SK-N-SH treated with all-trans-retinoic acid at 6 μM for 48 hours (cell line): ENCODE measurements at regions not wholly inside any gene's neighbourhood (a gene's known extent, or its start where the extent isn't known, plus 50 kb on each side); places are given as distances from the start of the nearest gene placed in this dataset.

Source experiments
- ATAC-seq: fragments of 200-7000 bp; cut with Tn5 transposase; 3 replicates; pipeline ENCODE4 v1.9.1; 2020; ENCODE audit warnings: mild to moderate bottlenecking, moderate library complexity
- ARNTL ChIP-seq: fragments of 450-650 bp; formaldehyde crosslinking; IDR thresholded peaks from 2 replicates; pipeline ENCODE4 v1.5.0; 2020; ENCODE audit warnings: low read depth, mild to moderate bottlenecking, moderate library complexity, borderline replicate concordance
- BACH2 ChIP-seq: fragments of 250-450 bp; sonication (Bioruptor Pico); IDR thresholded peaks from 2 replicates; pipeline ENCODE4 v1.9.0; 2021; ENCODE audit warnings: mild to moderate bottlenecking, borderline replicate concordance
- CSDC2 ChIP-seq: fragments of 250-450 bp; sonication (Bioruptor Pico); IDR thresholded peaks from 2 replicates; pipeline ENCODE4 v1.5.0; 2020; ENCODE audit warnings: mild to moderate bottlenecking, moderate library complexity
- ESRRG ChIP-seq: fragments of 250-450 bp; sonication (Bioruptor Pico); IDR thresholded peaks from 2 replicates; pipeline ENCODE4 v1.6.1; 2021; ENCODE audit warnings: mild to moderate bottlenecking
- GLIS3 ChIP-seq: fragments of 250-450 bp; sonication (Bioruptor Pico); IDR thresholded peaks from 2 replicates; pipeline ENCODE4 v1.5.0; 2020; ENCODE audit warnings: mild to moderate bottlenecking, moderate library complexity
- ISL1 ChIP-seq: fragments of 250-450 bp; sonication (Bioruptor Pico); IDR thresholded peaks from 2 replicates; pipeline ENCODE4 v2.1.2; 2022; ENCODE audit warnings: mild to moderate bottlenecking, moderate library complexity
- OSR1 ChIP-seq: fragments of 250-450 bp; sonication (Bioruptor Pico); IDR thresholded peaks from 2 replicates; pipeline ENCODE4 v1.8.0; 2022; ENCODE audit warnings: moderate library complexity, mild to moderate bottlenecking, inconsistent platforms
- PPARA ChIP-seq: fragments of 250-450 bp; sonication (Bioruptor Pico); IDR thresholded peaks from 2 replicates; pipeline ENCODE4 v1.5.0; 2020; ENCODE audit warnings: mild to moderate bottlenecking, borderline replicate concordance
- RARB ChIP-seq: fragments of 250-450 bp; sonication (Bioruptor Pico); IDR thresholded peaks from 2 replicates; pipeline ENCODE4 v1.8.0; 2021; ENCODE audit warnings: mild to moderate bottlenecking, moderate library complexity
- SNAI2 ChIP-seq: fragments of 250-450 bp; sonication (Bioruptor Pico); IDR thresholded peaks from 2 replicates; pipeline ENCODE4 v1.5.0; 2020; ENCODE audit warnings: mild to moderate bottlenecking, moderate library complexity
- TCF4 ChIP-seq: fragments of 250-450 bp; sonication (Bioruptor Pico); IDR thresholded peaks from 2 replicates; pipeline ENCODE4 v1.8.0; 2021; ENCODE audit warnings: mild to moderate bottlenecking, moderate library complexity, borderline replicate concordance
- TOX ChIP-seq: fragments of 250-450 bp; sonication (Bioruptor Pico); IDR thresholded peaks from 2 replicates; pipeline ENCODE4 v1.8.0; 2021; ENCODE audit warnings: mild to moderate bottlenecking, moderate library complexity, borderline replicate concordance
- ZC3H10 ChIP-seq: fragments of 250-450 bp; sonication (Bioruptor Pico); IDR thresholded peaks from 2 replicates; pipeline ENCODE4 v1.5.1; 2021; ENCODE audit warnings: mild to moderate bottlenecking, moderate library complexity
- ZFP3 ChIP-seq: fragments of 250-450 bp; sonication (Bioruptor Pico); IDR thresholded peaks from 2 replicates; pipeline ENCODE4 v1.5.0; 2020; ENCODE audit warnings: mild to moderate bottlenecking, moderate library complexity
- ZNF565 ChIP-seq: fragments of 450-650 bp; formaldehyde crosslinking; conservative IDR thresholded peaks from 2 replicates; pipeline ENCODE4 v1.5.0; 2020; ENCODE audit warnings: low read depth, mild to moderate bottlenecking, moderate library complexity
- ZNF70 ChIP-seq: fragments of 450-650 bp; formaldehyde crosslinking; IDR thresholded peaks from 2 replicates; pipeline ENCODE4 v1.5.0; 2020; ENCODE audit warnings: mild to moderate bottlenecking, moderate library complexity
- ZNF8 ChIP-seq: fragments of 450-650 bp; formaldehyde crosslinking; IDR thresholded peaks from 2 replicates; pipeline ENCODE4 v1.5.0; 2020; ENCODE audit warnings: mild to moderate bottlenecking, moderate library complexity
- TF ChIP-seq, protein P1 (sequence below): fragments of 250-450 bp; sonication (Bioruptor Pico); IDR thresholded peaks from 2 replicates; pipeline ENCODE4 v1.8.0; 2021; ENCODE audit warnings: low read depth, mild to moderate bottlenecking, moderate library complexity, borderline replicate concordance
- TF ChIP-seq, protein P2 (sequence below): fragments of 250-450 bp; sonication (Bioruptor Pico); IDR thresholded peaks from 2 replicates; pipeline ENCODE4 v1.8.0; 2020; ENCODE audit warnings: mild to moderate bottlenecking, moderate library complexity, borderline replicate concordance
- TF ChIP-seq, protein P3 (sequence below): fragments of 250-450 bp; sonication (Bioruptor Pico); IDR thresholded peaks from 2 replicates; pipeline ENCODE4 v1.5.1; 2021; ENCODE audit warnings: mild to moderate bottlenecking, moderate library complexity
- TF ChIP-seq, protein P4 (sequence below): fragments of 250-450 bp; sonication (Bioruptor Pico); IDR thresholded peaks from 2 replicates; pipeline ENCODE4 v1.5.1; 2020; ENCODE audit warnings: low read depth, mild to moderate bottlenecking, moderate library complexity

DNA sequence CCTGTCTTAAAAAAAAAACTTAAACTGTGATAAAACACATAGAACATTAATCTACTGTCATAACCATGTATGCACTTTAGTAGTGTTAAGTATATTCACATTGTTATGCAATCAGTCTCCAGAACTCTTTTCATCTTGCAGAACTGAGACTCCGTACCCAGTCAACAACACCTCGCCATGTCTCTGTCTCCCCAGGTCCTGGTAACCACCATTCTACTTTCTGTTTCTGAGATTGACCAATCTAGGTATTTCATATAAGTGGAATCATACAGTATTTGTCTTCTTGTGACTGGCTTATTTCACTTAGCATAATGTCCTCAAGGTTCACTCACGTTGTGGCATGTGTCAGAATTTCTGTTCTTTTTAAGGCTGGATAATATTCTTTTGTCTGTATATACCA lies 290.8 kb upstream of the CXCR4 start:
- no peak for ATAC-seq
- TF ChIP-seq ESRRG (CRISPR knock-in tag) (no peak), ZNF565 (CRISPR knock-in tag) (no peak), ZFP3 (CRISPR knock-in tag) (no peak), RARB (CRISPR knock-in tag) (no peak), ZNF8 (no peak), SNAI2 (no peak), TOX (no peak), PPARA (CRISPR knock-in tag) (no peak), ZNF70 (CRISPR knock-in tag) (no peak), ISL1 (CRISPR knock-in tag) (no peak)
- TF ChIP-seq, protein P1, sequence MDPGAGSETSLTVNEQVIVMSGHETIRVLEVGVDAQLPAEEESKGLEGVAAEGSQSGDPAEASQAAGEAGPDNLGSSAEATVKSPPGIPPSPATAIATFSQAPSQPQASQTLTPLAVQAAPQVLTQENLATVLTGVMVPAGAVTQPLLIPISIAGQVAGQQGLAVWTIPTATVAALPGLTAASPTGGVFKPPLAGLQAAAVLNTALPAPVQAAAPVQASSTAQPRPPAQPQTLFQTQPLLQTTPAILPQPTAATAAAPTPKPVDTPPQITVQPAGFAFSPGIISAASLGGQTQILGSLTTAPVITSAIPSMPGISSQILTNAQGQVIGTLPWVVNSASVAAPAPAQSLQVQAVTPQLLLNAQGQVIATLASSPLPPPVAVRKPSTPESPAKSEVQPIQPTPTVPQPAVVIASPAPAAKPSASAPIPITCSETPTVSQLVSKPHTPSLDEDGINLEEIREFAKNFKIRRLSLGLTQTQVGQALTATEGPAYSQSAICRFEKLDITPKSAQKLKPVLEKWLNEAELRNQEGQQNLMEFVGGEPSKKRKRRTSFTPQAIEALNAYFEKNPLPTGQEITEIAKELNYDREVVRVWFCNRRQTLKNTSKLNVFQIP: no peak
- TF ChIP-seq, protein P2, sequence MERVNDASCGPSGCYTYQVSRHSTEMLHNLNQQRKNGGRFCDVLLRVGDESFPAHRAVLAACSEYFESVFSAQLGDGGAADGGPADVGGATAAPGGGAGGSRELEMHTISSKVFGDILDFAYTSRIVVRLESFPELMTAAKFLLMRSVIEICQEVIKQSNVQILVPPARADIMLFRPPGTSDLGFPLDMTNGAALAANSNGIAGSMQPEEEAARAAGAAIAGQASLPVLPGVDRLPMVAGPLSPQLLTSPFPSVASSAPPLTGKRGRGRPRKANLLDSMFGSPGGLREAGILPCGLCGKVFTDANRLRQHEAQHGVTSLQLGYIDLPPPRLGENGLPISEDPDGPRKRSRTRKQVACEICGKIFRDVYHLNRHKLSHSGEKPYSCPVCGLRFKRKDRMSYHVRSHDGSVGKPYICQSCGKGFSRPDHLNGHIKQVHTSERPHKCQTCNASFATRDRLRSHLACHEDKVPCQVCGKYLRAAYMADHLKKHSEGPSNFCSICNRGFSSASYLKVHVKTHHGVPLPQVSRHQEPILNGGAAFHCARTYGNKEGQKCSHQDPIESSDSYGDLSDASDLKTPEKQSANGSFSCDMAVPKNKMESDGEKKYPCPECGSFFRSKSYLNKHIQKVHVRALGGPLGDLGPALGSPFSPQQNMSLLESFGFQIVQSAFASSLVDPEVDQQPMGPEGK (CRISPR knock-in tag): no peak
- TF ChIP-seq, protein P3, sequence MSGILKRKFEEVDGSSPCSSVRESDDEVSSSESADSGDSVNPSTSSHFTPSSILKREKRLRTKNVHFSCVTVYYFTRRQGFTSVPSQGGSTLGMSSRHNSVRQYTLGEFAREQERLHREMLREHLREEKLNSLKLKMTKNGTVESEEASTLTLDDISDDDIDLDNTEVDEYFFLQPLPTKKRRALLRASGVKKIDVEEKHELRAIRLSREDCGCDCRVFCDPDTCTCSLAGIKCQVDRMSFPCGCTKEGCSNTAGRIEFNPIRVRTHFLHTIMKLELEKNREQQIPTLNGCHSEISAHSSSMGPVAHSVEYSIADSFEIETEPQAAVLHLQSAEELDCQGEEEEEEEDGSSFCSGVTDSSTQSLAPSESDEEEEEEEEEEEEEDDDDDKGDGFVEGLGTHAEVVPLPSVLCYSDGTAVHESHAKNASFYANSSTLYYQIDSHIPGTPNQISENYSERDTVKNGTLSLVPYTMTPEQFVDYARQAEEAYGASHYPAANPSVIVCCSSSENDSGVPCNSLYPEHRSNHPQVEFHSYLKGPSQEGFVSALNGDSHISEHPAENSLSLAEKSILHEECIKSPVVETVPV (CRISPR knock-in tag): no peak
- TF ChIP-seq, all 23 proteins: peak for 0

DNA sequence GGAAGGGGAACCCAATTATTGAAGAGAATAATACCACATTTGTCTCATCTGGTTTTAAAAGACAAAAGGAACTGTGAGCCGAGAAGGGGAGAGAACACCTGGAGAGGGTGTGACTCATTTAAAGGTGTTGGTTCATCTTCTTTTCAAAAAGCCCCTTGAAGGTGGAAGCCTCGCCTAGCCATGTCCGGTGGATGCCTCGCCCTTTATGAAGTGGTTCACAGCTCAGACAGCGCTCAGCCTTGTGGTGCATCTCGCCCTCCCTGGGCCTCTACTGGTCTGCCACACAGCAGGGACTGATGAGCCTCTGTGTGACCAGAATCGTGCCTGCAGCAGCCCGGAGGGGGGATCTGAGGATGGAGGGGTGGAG lies 290.0 kb upstream of the CXCR4 start:
- ATAC-seq: no peak
- no peak for TF ChIP-seq SNAI2
- TF ChIP-seq GLIS3 (CRISPR knock-in tag): no peak
- TF ChIP-seq ARNTL (CRISPR knock-in tag): no peak
- no peak for TF ChIP-seq TCF4 (CRISPR knock-in tag)

DNA sequence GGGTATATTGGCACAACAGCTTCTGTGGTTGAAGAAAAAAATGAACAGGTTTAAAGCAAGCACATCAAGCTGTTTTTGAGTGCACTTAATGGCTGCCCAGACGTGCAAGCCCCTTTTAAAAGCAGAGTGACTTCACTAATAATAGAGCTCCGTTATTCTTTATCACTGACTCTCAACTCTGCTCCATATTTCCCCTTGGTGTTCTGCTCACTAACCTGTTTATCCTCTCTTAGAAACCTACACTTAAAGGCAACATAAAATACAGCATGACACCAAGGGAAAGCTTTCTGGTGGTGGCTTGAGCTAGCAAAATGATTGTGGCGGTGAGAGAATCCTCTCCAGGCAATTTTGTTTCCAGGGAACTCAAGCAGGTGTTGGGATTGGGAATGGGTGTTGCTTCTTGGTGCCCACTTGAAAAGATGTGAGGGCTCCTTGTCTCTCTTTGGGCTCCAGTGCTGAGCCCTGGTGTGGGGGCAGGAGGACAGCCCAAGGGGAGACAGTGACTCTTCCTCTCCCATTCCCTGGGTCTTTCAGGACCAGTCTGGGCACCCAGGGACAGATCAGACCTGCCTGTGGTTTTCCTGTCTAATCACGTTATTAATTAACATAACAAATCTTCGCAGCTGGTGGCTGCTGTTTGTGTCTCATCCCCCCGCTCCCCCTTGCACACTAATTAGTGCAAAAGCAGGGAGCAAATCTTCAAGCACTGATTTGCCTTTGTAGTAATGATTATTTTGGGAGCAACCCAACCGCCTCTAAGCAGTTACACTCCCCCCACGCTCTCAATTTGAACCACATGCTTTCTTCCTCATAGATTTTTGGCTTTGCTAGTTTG lies 289.4 kb upstream of the CXCR4 start:
- ATAC-seq: no peak
- TF ChIP-seq, protein P2 (CRISPR knock-in tag): no peak
- TF ChIP-seq ZNF565 (CRISPR knock-in tag) (no peak), SNAI2 (no peak), CSDC2 (CRISPR knock-in tag) (no peak), ESRRG (CRISPR knock-in tag) (no peak), ZC3H10 (no peak), ISL1 (CRISPR knock-in tag) (no peak), GLIS3 (CRISPR knock-in tag) (no peak), OSR1 (CRISPR knock-in tag) (no peak), BACH2 (CRISPR knock-in tag) (no peak), RARB (CRISPR knock-in tag) (no peak)
- TF ChIP-seq, protein P1: no peak
- TF ChIP-seq, protein P4, sequence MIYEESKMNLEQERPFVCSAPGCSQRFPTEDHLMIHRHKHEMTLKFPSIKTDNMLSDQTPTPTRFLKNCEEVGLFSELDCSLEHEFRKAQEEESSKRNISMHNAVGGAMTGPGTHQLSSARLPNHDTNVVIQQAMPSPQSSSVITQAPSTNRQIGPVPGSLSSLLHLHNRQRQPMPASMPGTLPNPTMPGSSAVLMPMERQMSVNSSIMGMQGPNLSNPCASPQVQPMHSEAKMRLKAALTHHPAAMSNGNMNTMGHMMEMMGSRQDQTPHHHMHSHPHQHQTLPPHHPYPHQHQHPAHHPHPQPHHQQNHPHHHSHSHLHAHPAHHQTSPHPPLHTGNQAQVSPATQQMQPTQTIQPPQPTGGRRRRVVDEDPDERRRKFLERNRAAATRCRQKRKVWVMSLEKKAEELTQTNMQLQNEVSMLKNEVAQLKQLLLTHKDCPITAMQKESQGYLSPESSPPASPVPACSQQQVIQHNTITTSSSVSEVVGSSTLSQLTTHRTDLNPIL (CRISPR knock-in tag): no peak
